B cell (primary cell): ENCODE measurements at regions not wholly inside any gene's neighbourhood (a gene's known extent, or its start where the extent isn't known, plus 50 kb on each side); places are given as distances from the start of the nearest gene placed in this dataset.

Source experiments
- ATAC-seq: fragments of 200-7000 bp; cut with Tn5 transposase; one replicate; pipeline ENCODE4 v1.10.0; 2021; ENCODE audit warnings: low read depth, mild to moderate bottlenecking, moderate number of reproducible peaks, moderate library complexity
- CTCF ChIA-PET: fragments of 350-600 bp; sonication (Branson Sonifier 250); formaldehyde crosslinking; loops from one replicate; lab custom pipeline; 2021; ENCODE audit warnings: antibody characterized with exemption, inconsistent platforms; lab: Charles Lee
- POLR2A ChIA-PET: fragments of 350-600 bp; sonication (Branson Sonifier 250); formaldehyde crosslinking; loops from one replicate; lab custom pipeline; 2021; ENCODE audit warnings: antibody characterized with exemption; lab: Charles Lee
- DNase-seq: peaks from one replicate; pipeline ENCODE4 v3.0.0; 2013
- H2AFZ ChIP-seq: 2 replicates; pipeline ENCODE4 v1.6.1; 2012; ENCODE audit warnings: mild to moderate bottlenecking, low read depth, low read length; ENCODE audit not compliant: insufficient read depth, poor library complexity, severe bottlenecking
- H3K27ac ChIP-seq, 2 donors: 1 replicate in 1 of 2; 2 replicates in 1 of 2; pipeline ENCODE4 v1.5.1; 2012 to 2013; ENCODE audit warnings: low read length in 2 of 2, mild to moderate bottlenecking in 2 of 2, moderate library complexity in 1 of 2
- H3K27me3 ChIP-seq, 4 experiments: fragments of 200-600 bp in 1 of 4; sonication (generic) in 1 of 4; replicated peaks in 1 of 4; 1 replicate in 2 of 4; 2 replicates in 2 of 4; pipeline versions ENCODE4 v1.6.1 to v1.7.0; 2013 to 2016; ENCODE audit warnings: low read length in 3 of 4, mild to moderate bottlenecking in 2 of 4, mixed read lengths in 1 of 4, moderate library complexity in 1 of 4; ENCODE audit not compliant: insufficient read depth in 4 of 4, control insufficient read depth in 3 of 4; ENCODE audit errors: control extremely low read depth in 1 of 4
- H3K36me3 ChIP-seq, 2 experiments: replicated peaks in 1 of 2; 1 replicate in 1 of 2; 2 replicates in 1 of 2; pipeline versions ENCODE4 v1.6.1 to v1.7.1; 2013; ENCODE audit warnings: low read length in 1 of 2; ENCODE audit not compliant: insufficient read depth in 2 of 2, control insufficient read depth in 1 of 2; ENCODE audit errors: control extremely low read depth in 1 of 2, extremely low read depth in 1 of 2
- H3K4me1 ChIP-seq, 2 donors: fragments of 200-600 bp in 1 of 2; sonication (generic) in 1 of 2; 1 replicate in 1 of 2; 2 replicates in 1 of 2; pipeline versions ENCODE4 v1.5.1 to v1.6.1; 2013 to 2017; ENCODE audit warnings: low read length in 2 of 2; ENCODE audit not compliant: control insufficient read depth in 2 of 2, insufficient read depth in 2 of 2
- H3K4me2 ChIP-seq: replicated peaks from 2 replicates; pipeline ENCODE3; 2012; ENCODE audit warnings: mild to moderate bottlenecking, low read depth, low read length; ENCODE audit not compliant: poor library complexity, severe bottlenecking
- H3K4me3 ChIP-seq, 5 experiments: fragments of 200-600 bp in 1 of 5; sonication (generic) in 1 of 5; 1 replicate in 3 of 5; 2 replicates in 2 of 5; pipeline versions ENCODE4 v1.5.1 to v1.7.0; 2011 to 2016; ENCODE audit warnings: low read length in 4 of 5, mild to moderate bottlenecking in 4 of 5, low read depth in 2 of 5, control low read depth in 1 of 5, moderate library complexity in 1 of 5; ENCODE audit not compliant: insufficient read depth in 1 of 5; ENCODE audit errors: control extremely low read depth in 1 of 5, extremely low read depth in 1 of 5
- H3K79me2 ChIP-seq: fragments of 200-600 bp; sonication (generic); one replicate; pipeline ENCODE4 v1.6.0; 2016; ENCODE audit warnings: low read length; ENCODE audit not compliant: control insufficient read depth, insufficient read depth
- H3K9ac ChIP-seq: fragments of 200-600 bp; sonication (generic); 2 replicates; pipeline ENCODE4 v1.6.1; 2017; ENCODE audit warnings: mild to moderate bottlenecking, low read length, moderate library complexity
- H3K9me3 ChIP-seq, 3 donors: one replicate each; pipeline versions ENCODE4 v1.6.1 to v1.7.1; 2013; ENCODE audit warnings: low read length in 2 of 3; ENCODE audit not compliant: control insufficient read depth in 2 of 3, insufficient read depth in 1 of 3; ENCODE audit errors: control extremely low read depth in 1 of 3
- H4K20me1 ChIP-seq: 2 replicates; pipeline ENCODE4 v1.6.0; 2012; ENCODE audit warnings: mild to moderate bottlenecking, low read length; ENCODE audit not compliant: insufficient read depth, control insufficient read depth, poor library complexity, severe bottlenecking
- H3K27ac Mint-ChIP-seq: one replicate; pipeline ENCODE4 v1.8.0; 2021; ENCODE audit warnings: mixed read lengths
- H3K27me3 Mint-ChIP-seq: one replicate; pipeline ENCODE4 v1.8.0; 2021; ENCODE audit warnings: mixed read lengths
- H3K4me1 Mint-ChIP-seq: one replicate; pipeline ENCODE4 v1.8.0; 2021; ENCODE audit warnings: mixed read lengths
- H3K4me3 Mint-ChIP-seq: one replicate; pipeline ENCODE4 v1.8.0; 2021; ENCODE audit warnings: mixed read lengths
- H3K9me3 Mint-ChIP-seq: one replicate; pipeline ENCODE4 v1.8.0; 2022; ENCODE audit warnings: mixed read lengths; ENCODE audit not compliant: insufficient read depth
- CTCF ChIP-seq: fragments of 200-600 bp; IDR thresholded peaks from one replicate; pipeline ENCODE4 v1.8.0; 2022; ENCODE audit warnings: antibody characterized with exemption, mild to moderate bottlenecking
- EZH2 ChIP-seq: IDR thresholded peaks from 2 replicates; pipeline ENCODE4 v1.6.1; 2012; ENCODE audit warnings: borderline replicate concordance, low read depth, mild to moderate bottlenecking, moderate library complexity, low read length; ENCODE audit not compliant: insufficient read depth, poor library complexity, severe bottlenecking
- WGBS: methylation state at CpG from one replicate; pipeline ENCODE4 v1.1.5; 2013; ENCODE audit warnings: missing lambda C conversion rate; ENCODE audit not compliant: insufficient coverage; 5-methylcytosine and 5-hydroxymethylcytosine counted together
- intact Hi-C: fragments of 100-400 bp; cut with micrococcal nuclease; formaldehyde crosslinking; loops from one replicate; pipeline ENCODE4 v1.10.0; 2022

GRCh38 chr10:6774406-6774805, 194.3 kb upstream of the PRKCQ start:
- Mint-ChIP-seq H3K4me3 (no peak overlapping the region), H3K9me3 (peaks cover 2% of the 10 kb centered on the region), H3K27ac (no peak overlapping the region), H3K4me1 (no peaks in the 10 kb centered on the region), H3K27me3 (peaks cover 34% of the 10 kb centered on the region)
- Histone ChIP-seq H3K79me2 (no peaks in the 10 kb centered on the region), H4K20me1 (no peaks in the 10 kb centered on the region), H2AFZ (no peak overlapping the region), H3K9me3 (peaks cover 0 to 19% (median 10%) of the 10 kb centered on the region in 3 donors), H3K4me1 (no peaks in the 10 kb centered on the region), H3K4me3 (no peak overlapping the region), H3K36me3 (no peaks in the 10 kb centered on the region), H3K4me2 (no peak overlapping the region), H3K27me3 (peaks cover 0 to 7% (median 3%) of the 10 kb centered on the region in 4 experiments), H3K9ac (no peak overlapping the region), H3K27ac (no peak overlapping the region)
- intact Hi-C loops = no loop called here
- ChIA-PET POLR2A (no interaction called here), CTCF (no interaction called here)
- ATAC-seq (no peak), DNase-seq (no peak)
- WGBS = 80% methylated on average over 1 of the region's 3 CpGs
- TF ChIP-seq EZH2 (no peak), CTCF (no peak)

GRCh38 chr10:6771331-6771730, 191.3 kb upstream of the PRKCQ start:
- H3K4me3 ChIP-seq = no peak overlapping the region
- H3K27ac ChIP-seq = no peak overlapping the region
- H3K27ac Mint-ChIP-seq = no peak overlapping the region
- TF ChIP-seq CTCF (no peak), EZH2 (no peak)
- no peak overlapping the region for H2AFZ ChIP-seq
- H3K4me1 ChIP-seq = no peaks in the 10 kb centered on the region
- no peak overlapping the region for H3K4me3 Mint-ChIP-seq
- H3K9ac ChIP-seq = no peak overlapping the region
- no peaks in the 10 kb centered on the region for H3K4me1 Mint-ChIP-seq
- H3K79me2 ChIP-seq = no peaks in the 10 kb centered on the region
- H3K9me3 ChIP-seq = peaks cover 0 to 19% (median 10%) of the 10 kb centered on the region in 3 donors
- peaks cover 2% of the 10 kb centered on the region for H3K9me3 Mint-ChIP-seq
- WGBS = no CpG with 5 or more reads among the region's 3 CpGs
- CTCF ChIA-PET = no interaction called here
- intact Hi-C loops = no loop called here
- H3K27me3 Mint-ChIP-seq = peaks cover 29% of the 10 kb centered on the region
- H3K36me3 ChIP-seq = no peaks in the 10 kb centered on the region
- no peak for DNase-seq
- peaks cover 0 to 7% (median 0%) of the 10 kb centered on the region in 4 experiments for H3K27me3 ChIP-seq
- POLR2A ChIA-PET = no interaction called here
- H4K20me1 ChIP-seq = no peaks in the 10 kb centered on the region
- no peak overlapping the region for H3K4me2 ChIP-seq
- ATAC-seq = no peak
